ENCODE measurements at regions not wholly inside any gene's neighbourhood (a gene's known extent, or its start where the extent isn't known, plus 50 kb on each side); places are given as distances from the start of the nearest gene placed in this dataset.

- Histone ChIP-seq H2AFZ (ENCODE audit: low read depth) (no peak overlapping the region), H3K79me2 (ENCODE audit: insufficient read depth, low read depth) (no peaks in the 10 kb centered on the region)
Measured at GRCh38 chr18:68469049-68469625, 245.8 kb downstream of the TMX3 start.

DNA sequence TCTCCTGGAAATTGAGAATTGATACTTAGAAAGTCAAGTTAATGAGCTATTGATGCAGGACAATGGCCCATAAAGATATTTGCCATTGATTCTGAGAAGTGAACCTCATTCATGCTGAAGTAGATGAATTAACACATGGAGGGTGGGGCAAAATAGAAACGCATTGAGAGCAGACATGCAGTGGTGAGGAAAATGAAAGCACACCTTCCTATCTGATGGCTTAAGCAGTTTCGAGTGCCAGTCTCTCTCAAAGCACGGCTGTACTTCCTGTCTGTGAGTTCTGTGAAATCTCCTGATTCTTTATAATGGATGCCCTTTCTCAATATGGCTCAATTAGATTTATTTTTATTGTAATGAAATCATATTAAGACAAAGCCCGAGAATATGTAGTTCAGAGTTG, 247.0 kb downstream of the TMX3 start:
- H3K36me3 ChIP-seq (ENCODE audit: insufficient read depth), result no peaks in the 10 kb centered on the region
- H3K4me2 ChIP-seq, result peak overlapping the region; percentile 37
- no peaks in the 10 kb centered on the region for H3K79me2 ChIP-seq (ENCODE audit: insufficient read depth, low read depth)
- H3K27me3 ChIP-seq (ENCODE audit: insufficient read depth, low read depth), result no peaks in the 10 kb centered on the region
- H3K9ac ChIP-seq, result no peak overlapping the region
- TF ChIP-seq CTCF (conservative IDR thresholded peaks at IDR 0.05; ENCODE audit: low read depth, low read length), result no peak
- peak overlapping the region; percentile 29 for H3K27ac ChIP-seq
- peak overlapping the region; percentile 63 for H2AFZ ChIP-seq (ENCODE audit: low read depth)
- H4K20me1 ChIP-seq (ENCODE audit: insufficient read depth), result no peaks in the 10 kb centered on the region
- peaks cover 28% of the 10 kb centered on the region for H3K4me1 ChIP-seq (ENCODE audit: low read depth, poor library complexity, severe bottlenecking)
- no peak overlapping the region for H3K4me3 ChIP-seq (IDR thresholded peaks at IDR 0.05; ENCODE audit: insufficient read depth, low read depth, low read length)

More at GRCh38 chr18:68469049-68469625, 245.8 kb downstream of the TMX3 start:
- H3K27ac ChIP-seq, result no peak overlapping the region
- no peak overlapping the region for H3K4me2 ChIP-seq
- no peaks in the 10 kb centered on the region for H4K20me1 ChIP-seq (ENCODE audit: insufficient read depth)
- H3K4me1 ChIP-seq (ENCODE audit: low read depth, poor library complexity, severe bottlenecking), result peaks cover 30% of the 10 kb centered on the region
- no peak for TF ChIP-seq CTCF (conservative IDR thresholded peaks at IDR 0.05; ENCODE audit: low read depth, low read length)
- H3K9ac ChIP-seq, result no peak overlapping the region
- no peaks in the 10 kb centered on the region for H3K27me3 ChIP-seq (ENCODE audit: insufficient read depth, low read depth)
- H3K4me3 ChIP-seq (IDR thresholded peaks at IDR 0.05; ENCODE audit: insufficient read depth, low read depth, low read length), result no peak overlapping the region
- no peaks in the 10 kb centered on the region for H3K36me3 ChIP-seq (ENCODE audit: insufficient read depth)

- Histone ChIP-seq H3K79me2 (ENCODE audit: insufficient read depth, low read depth) (no peaks in the 10 kb centered on the region), H3K4me3 (IDR thresholded peaks at IDR 0.05; ENCODE audit: insufficient read depth, low read depth, low read length) (no peak overlapping the region), H3K36me3 (ENCODE audit: insufficient read depth) (no peaks in the 10 kb centered on the region), H3K27me3 (ENCODE audit: insufficient read depth, low read depth) (no peaks in the 10 kb centered on the region), H3K4me1 (ENCODE audit: low read depth, poor library complexity, severe bottlenecking) (peaks cover 24% of the 10 kb centered on the region), H3K27ac (peak overlapping the region; percentile 29; the same call in 1 of the 2 replicates), H3K4me2 (peak overlapping the region; percentile 37), H2AFZ (ENCODE audit: low read depth) (peak overlapping the region; percentile 63; the same call in 1 of the 2 replicates), H4K20me1 (ENCODE audit: insufficient read depth) (no peaks in the 10 kb centered on the region), H3K9ac (no peak overlapping the region)
- no peak for TF ChIP-seq CTCF (conservative IDR thresholded peaks at IDR 0.05; ENCODE audit: low read depth, low read length)
Measured at GRCh38 chr18:68467329-68467728, 247.6 kb downstream of the TMX3 start.

DNA sequence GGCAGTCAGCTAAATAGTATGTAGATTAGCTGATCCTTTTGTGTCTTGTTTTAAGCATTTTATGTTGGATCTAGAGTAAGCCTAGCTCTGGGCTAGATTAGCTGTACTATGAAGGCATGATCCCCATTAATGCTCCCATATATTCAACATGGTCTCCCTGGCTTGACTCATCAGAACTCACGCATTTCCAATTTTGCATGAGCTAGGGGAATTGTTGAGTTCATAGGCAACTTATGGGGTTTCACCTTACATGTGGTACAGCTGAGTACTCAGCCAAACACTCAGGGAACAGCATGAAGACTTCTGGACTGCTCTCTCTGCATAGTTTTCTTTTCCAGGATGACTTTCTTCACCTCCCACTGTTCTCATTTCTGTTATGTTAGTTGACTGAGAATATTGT, 248.2 kb downstream of the TMX3 start:
- no peak overlapping the region for H2AFZ ChIP-seq (ENCODE audit: low read depth)
- H3K4me3 ChIP-seq (IDR thresholded peaks at IDR 0.05; ENCODE audit: insufficient read depth, low read depth, low read length), result no peak overlapping the region
- no peak overlapping the region for H3K4me2 ChIP-seq
- TF ChIP-seq CTCF (conservative IDR thresholded peaks at IDR 0.05; ENCODE audit: low read depth, low read length), result no peak
- no peaks in the 10 kb centered on the region for H3K36me3 ChIP-seq (ENCODE audit: insufficient read depth)
- no peaks in the 10 kb centered on the region for H3K79me2 ChIP-seq (ENCODE audit: insufficient read depth, low read depth)
- H3K27me3 ChIP-seq (ENCODE audit: insufficient read depth, low read depth), result no peaks in the 10 kb centered on the region
- no peak overlapping the region for H3K9ac ChIP-seq
- no peaks in the 10 kb centered on the region for H4K20me1 ChIP-seq (ENCODE audit: insufficient read depth)
- peaks cover 24% of the 10 kb centered on the region for H3K4me1 ChIP-seq (ENCODE audit: low read depth, poor library complexity, severe bottlenecking)
- H3K27ac ChIP-seq, result no peak overlapping the region

All from KMS-11 (cell line).